NCI-H226 (cell line): ENCODE measurements at regions not wholly inside any gene's neighbourhood (a gene's known extent, or its start where the extent isn't known, plus 50 kb on each side); places are given as distances from the start of the nearest gene placed in this dataset.

Experiments
- DNase-seq: peaks from one replicate; pipeline ENCODE4 v3.0.0-alpha.2; 2015

GRCh38 chr6:155970472-155970871 is 514.8 kb upstream of the NOX3 start:
- DNase-seq, result no peak

- DNase-seq, result no peak
These were observed 513.3 kb upstream of the NOX3 start for GRCh38 chr6:155968921-155969320.

- no peak for DNase-seq
These were observed 511.7 kb upstream of the NOX3 start for GRCh38 chr6:155967322-155967721.

GRCh38 chr6:155964544-155964943 is 508.9 kb upstream of the NOX3 start:
- no peak for DNase-seq

GRCh38 chr6:155962276-155962675 is 506.6 kb upstream of the NOX3 start:
- DNase-seq, result no peak

- no peak for DNase-seq
These were observed 504.4 kb upstream of the NOX3 start for GRCh38 chr6:155959898-155960495.

- no peak for DNase-seq
These were observed 502.9 kb upstream of the NOX3 start for GRCh38 chr6:155958550-155958949.

- no peak for DNase-seq
These were observed 499.4 kb upstream of the NOX3 start for GRCh38 chr6:155955038-155955437.

GRCh38 chr6:155954149-155954548 is 498.5 kb upstream of the NOX3 start:
- no peak for DNase-seq

GRCh38 chr6:155949256-155949655 is 493.6 kb upstream of the NOX3 start:
- DNase-seq, result no peak

GRCh38 chr6:155946860-155947259 is 491.2 kb upstream of the NOX3 start:
- no peak for DNase-seq

GRCh38 chr6:155943635-155944034 is 488.0 kb upstream of the NOX3 start:
- no peak for DNase-seq

GRCh38 chr6:155939253-155939652 is 483.6 kb upstream of the NOX3 start:
- DNase-seq, result no peak

GRCh38 chr6:155936551-155936950 is 480.9 kb upstream of the NOX3 start:
- DNase-seq, result no peak

- DNase-seq, result no peak
These were observed 480.5 kb upstream of the NOX3 start for GRCh38 chr6:155936127-155936526.

GRCh38 chr6:155916846-155917624 is 461.4 kb upstream of the NOX3 start:
- no peak for DNase-seq

- DNase-seq, result no peak
These were observed 460.0 kb upstream of the NOX3 start for GRCh38 chr6:155915651-155916050.

GRCh38 chr6:155913816-155914215 is 458.2 kb upstream of the NOX3 start:
- DNase-seq, result no peak

- DNase-seq, result no peak
These were observed 454.1 kb upstream of the NOX3 start for GRCh38 chr6:155909710-155910109.

GRCh38 chr6:155895641-155896040 is 440.0 kb upstream of the NOX3 start:
- no peak for DNase-seq

GRCh38 chr6:155894758-155895157 is 439.1 kb upstream of the NOX3 start:
- DNase-seq, result no peak

- DNase-seq, result no peak
These were observed 438.6 kb upstream of the NOX3 start for GRCh38 chr6:155894262-155894661.

GRCh38 chr6:155890409-155890808 is 434.8 kb upstream of the NOX3 start:
- no peak for DNase-seq

GRCh38 chr6:155889410-155889809 is 433.8 kb upstream of the NOX3 start:
- DNase-seq, result no peak

GRCh38 chr6:155887421-155887820 is 431.8 kb upstream of the NOX3 start:
- DNase-seq, result no peak
